GM13976 (cell line): ENCODE measurements at regions not wholly inside any gene's neighbourhood (a gene's known extent, or its start where the extent isn't known, plus 50 kb on each side); places are given as distances from the start of the nearest gene placed in this dataset.

Experiments used
- DNase-seq: peaks from one replicate; pipeline ENCODE4 v3.0.0; 2012; ENCODE audit warnings: low spot score
- in situ Hi-C: fragments of 300-500 bp; cut with MboI; formaldehyde crosslinking; loops from one replicate; pipeline ENCODE4 v1.12.0; 2022; ENCODE audit warnings: low sequenced_read_pairs, mixed read lengths, inconsistent platforms; ENCODE audit not compliant: unreplicated experiment
- TF ChIP-seq, protein P1 (sequence below): IDR thresholded peaks from 2 replicates; pipeline ENCODE4 v1.5.1; 2012; ENCODE audit warnings: borderline replicate concordance, mild to moderate bottlenecking; ENCODE audit not compliant: insufficient read depth; ENCODE audit errors: extremely low read depth, missing control alignments, control extremely low read depth

DNA sequence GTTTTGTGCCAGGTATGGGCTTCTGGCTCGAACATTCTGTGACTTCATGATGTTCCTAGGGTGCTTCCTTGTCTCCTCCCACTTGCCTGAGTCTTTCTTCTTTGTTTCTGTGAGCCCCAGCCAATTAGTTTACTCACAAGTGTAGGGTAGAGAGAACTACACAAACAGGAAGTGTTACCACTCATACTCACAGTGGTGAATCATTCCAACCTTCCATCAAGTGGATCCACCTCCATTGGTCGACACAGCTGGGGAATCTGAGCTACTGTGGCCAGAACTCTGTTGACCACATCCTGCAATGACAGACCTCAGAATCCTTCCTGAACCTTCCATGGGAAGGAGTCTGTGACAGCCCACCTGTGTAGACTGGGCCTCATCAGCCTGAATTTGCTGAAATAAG lies 76.8 kb downstream of the UNC5CL start:
- peak; percentile 45 for DNase-seq
- in situ Hi-C loops = no loop called here
- TF ChIP-seq, protein P1, sequence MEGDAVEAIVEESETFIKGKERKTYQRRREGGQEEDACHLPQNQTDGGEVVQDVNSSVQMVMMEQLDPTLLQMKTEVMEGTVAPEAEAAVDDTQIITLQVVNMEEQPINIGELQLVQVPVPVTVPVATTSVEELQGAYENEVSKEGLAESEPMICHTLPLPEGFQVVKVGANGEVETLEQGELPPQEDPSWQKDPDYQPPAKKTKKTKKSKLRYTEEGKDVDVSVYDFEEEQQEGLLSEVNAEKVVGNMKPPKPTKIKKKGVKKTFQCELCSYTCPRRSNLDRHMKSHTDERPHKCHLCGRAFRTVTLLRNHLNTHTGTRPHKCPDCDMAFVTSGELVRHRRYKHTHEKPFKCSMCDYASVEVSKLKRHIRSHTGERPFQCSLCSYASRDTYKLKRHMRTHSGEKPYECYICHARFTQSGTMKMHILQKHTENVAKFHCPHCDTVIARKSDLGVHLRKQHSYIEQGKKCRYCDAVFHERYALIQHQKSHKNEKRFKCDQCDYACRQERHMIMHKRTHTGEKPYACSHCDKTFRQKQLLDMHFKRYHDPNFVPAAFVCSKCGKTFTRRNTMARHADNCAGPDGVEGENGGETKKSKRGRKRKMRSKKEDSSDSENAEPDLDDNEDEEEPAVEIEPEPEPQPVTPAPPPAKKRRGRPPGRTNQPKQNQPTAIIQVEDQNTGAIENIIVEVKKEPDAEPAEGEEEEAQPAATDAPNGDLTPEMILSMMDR = no peak

DNA sequence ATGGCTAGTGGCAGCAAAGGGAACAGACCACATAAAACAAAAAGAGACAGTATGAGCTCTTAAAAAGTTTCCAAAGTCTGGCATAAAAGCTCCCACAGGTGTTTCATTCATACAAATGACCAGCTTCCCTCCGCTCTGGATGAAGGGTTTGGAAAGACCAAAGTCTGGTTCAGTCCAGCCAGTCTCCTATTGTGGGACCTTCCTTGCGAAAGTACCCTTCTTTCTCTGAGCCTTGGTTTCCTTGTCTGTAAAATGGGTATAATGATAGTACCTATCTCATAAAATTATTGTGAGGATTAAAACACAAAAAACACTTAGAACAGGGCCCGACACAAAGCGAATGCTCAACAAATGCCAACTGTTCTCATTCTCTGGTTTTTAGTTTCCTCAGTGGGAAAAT lies 77.2 kb downstream of the UNC5CL start:
- in situ Hi-C loops = no loop called here
- DNase-seq = no peak
- TF ChIP-seq, protein P1 = no peak

DNA sequence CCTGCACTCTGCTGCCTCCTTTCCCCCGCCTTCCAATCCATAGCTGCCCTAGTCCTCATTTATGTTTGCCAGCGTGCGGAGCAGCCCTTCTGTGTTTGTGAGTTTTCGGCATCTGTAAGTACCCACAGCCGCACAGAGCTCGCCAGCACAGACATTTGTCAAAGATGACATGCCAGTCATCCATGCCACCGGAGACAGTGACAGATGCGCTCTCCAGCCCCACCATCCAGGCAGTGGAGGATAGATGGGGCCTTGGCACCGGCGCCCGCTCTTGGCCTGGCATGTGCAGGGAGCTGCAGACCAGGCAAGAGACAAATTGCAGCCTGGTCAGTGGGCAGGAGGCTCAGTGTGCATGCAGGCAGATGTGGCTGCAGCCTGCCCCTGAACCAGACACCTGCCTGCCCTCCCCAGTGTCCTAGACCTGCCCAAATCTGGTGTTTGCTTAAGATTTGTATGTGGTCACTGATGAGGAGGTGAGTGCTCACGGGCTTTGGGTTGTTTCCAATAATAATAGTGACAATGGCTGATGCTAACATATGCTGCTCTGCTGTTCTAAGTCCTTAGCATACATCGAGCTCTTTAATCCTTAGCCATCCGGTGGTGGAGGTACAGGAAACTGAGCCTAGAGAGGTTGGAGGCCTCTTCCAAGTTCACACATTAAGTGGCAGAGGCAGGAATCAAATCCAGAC lies 78.1 kb downstream of the UNC5CL start:
- no peak for DNase-seq
- in situ Hi-C loops = no loop called here
- TF ChIP-seq, protein P1 = no peak

DNA sequence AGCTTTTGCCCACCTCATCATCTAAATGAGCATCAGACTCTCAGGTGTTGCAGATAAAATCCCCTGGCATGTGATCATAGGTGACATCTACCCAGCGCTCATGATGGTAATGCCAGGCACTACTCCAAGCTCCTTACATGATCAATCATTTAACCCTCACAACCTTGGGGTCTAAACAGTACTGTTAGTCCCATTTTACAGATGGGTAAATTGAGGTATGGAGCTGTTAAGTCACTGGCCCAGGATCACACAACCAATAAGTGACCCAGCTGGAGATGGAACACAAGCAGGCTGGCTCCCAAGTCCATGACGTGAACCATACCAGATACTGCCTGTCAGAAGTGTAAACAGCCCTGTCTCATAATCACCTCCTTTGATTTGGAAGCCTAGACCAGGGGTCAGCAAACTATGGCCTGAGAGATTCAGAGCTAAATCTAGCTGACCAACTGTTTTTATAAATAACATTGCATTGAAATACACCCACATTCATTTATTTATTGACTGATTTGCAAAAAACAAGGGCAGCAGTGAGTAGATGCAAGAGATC lies 79.2 kb downstream of the UNC5CL start:
- DNase-seq = no peak
- in situ Hi-C loops = no loop called here
- TF ChIP-seq, protein P1 = no peak

- DNase-seq = no peak
- TF ChIP-seq, protein P1 = no peak
- in situ Hi-C loops = no loop called here
These were observed 80.3 kb downstream of the UNC5CL start for GRCh38 chr6:40958738-40959137.

- DNase-seq = no peak
- in situ Hi-C loops = no loop called here
- TF ChIP-seq, protein P1 = no peak
These were observed 81.2 kb downstream of the UNC5CL start for GRCh38 chr6:40957616-40958492.
